MCF 10A (cell line): ENCODE measurements at regions not wholly inside any gene's neighbourhood (a gene's known extent, or its start where the extent isn't known, plus 50 kb on each side); places are given as distances from the start of the nearest gene placed in this dataset.

Source experiments
- BruUV-seq: library from RNA; stranded (reverse); fragments of 400-500 nt; replicated peaks from 2 replicates; lab custom pipeline; 2021; lab: Mats Ljungman, UMichigan
- CTCF ChIA-PET: fragments of 300-600 bp; sonication (Branson Sonifier 250); formaldehyde crosslinking; extraction: SDS; loops from one replicate; lab custom pipeline; 2021; ENCODE audit warnings: antibody characterized with exemption, inconsistent platforms; lab: Yijun Ruan, JAX
- POLR2A ChIA-PET: fragments of 300-600, 350-650 bp; sonication (Branson Sonifier 250); formaldehyde crosslinking; extraction: SDS; loops from one replicate; lab custom pipeline; 2020; ENCODE audit warnings: antibody characterized with exemption, inconsistent platforms; lab: Yijun Ruan, JAX
- DNase-seq: peaks from one replicate; pipeline ENCODE4 v3.0.0-alpha.2; 2018; ENCODE audit not compliant: unreplicated experiment
- H3K27ac Mint-ChIP-seq: one replicate; pipeline ENCODE4 v1.8.0; 2022; ENCODE audit warnings: mild to moderate bottlenecking, low read depth, mixed read lengths; ENCODE audit not compliant: unreplicated experiment
- H3K27me3 Mint-ChIP-seq: one replicate; pipeline ENCODE4 v1.8.0; 2022; ENCODE audit warnings: mixed read lengths; ENCODE audit not compliant: insufficient read depth, unreplicated experiment
- H3K36me3 Mint-ChIP-seq: one replicate; pipeline ENCODE4 v1.8.0; 2022; ENCODE audit warnings: mild to moderate bottlenecking, moderate library complexity, mixed read lengths; ENCODE audit not compliant: insufficient read depth, unreplicated experiment
- H3K4me1 Mint-ChIP-seq: one replicate; pipeline ENCODE4 v1.8.0; 2022; ENCODE audit warnings: mixed read lengths; ENCODE audit not compliant: insufficient read depth, unreplicated experiment
- H3K4me3 Mint-ChIP-seq: one replicate; pipeline ENCODE4 v1.8.0; 2022; ENCODE audit warnings: mild to moderate bottlenecking, moderate library complexity, mixed read lengths; ENCODE audit not compliant: unreplicated experiment
- H3K9me3 Mint-ChIP-seq: one replicate; pipeline ENCODE4 v1.8.0; 2022; ENCODE audit warnings: mixed read lengths; ENCODE audit not compliant: unreplicated experiment
- intact Hi-C: fragments of 100-400 bp; cut with micrococcal nuclease; formaldehyde crosslinking; loops from 2 replicates; pipeline ENCODE4 v1.14.1; 2022
- TF ChIP-seq, protein P1 (sequence below): fragments of 200-600 bp; IDR thresholded peaks from one replicate; pipeline ENCODE4 v1.8.0; 2022; ENCODE audit warnings: antibody characterized with exemption, mild to moderate bottlenecking; ENCODE audit not compliant: unreplicated experiment

- TF ChIP-seq, protein P1, sequence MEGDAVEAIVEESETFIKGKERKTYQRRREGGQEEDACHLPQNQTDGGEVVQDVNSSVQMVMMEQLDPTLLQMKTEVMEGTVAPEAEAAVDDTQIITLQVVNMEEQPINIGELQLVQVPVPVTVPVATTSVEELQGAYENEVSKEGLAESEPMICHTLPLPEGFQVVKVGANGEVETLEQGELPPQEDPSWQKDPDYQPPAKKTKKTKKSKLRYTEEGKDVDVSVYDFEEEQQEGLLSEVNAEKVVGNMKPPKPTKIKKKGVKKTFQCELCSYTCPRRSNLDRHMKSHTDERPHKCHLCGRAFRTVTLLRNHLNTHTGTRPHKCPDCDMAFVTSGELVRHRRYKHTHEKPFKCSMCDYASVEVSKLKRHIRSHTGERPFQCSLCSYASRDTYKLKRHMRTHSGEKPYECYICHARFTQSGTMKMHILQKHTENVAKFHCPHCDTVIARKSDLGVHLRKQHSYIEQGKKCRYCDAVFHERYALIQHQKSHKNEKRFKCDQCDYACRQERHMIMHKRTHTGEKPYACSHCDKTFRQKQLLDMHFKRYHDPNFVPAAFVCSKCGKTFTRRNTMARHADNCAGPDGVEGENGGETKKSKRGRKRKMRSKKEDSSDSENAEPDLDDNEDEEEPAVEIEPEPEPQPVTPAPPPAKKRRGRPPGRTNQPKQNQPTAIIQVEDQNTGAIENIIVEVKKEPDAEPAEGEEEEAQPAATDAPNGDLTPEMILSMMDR, result no peak
- ChIA-PET CTCF (no interaction called here), POLR2A (no interaction called here)
- Mint-ChIP-seq H3K4me1 (no peaks in the 10 kb centered on the region), H3K27ac (no peak overlapping the region), H3K4me3 (no peak overlapping the region), H3K9me3 (no peaks in the 10 kb centered on the region), H3K36me3 (peaks cover 6% of the 10 kb centered on the region), H3K27me3 (peaks cover 43% of the 10 kb centered on the region)
- no peak for DNase-seq
- BruUV-seq, result no TSS peak
- intact Hi-C loops, result no loop called here
These were observed 1459.3 kb upstream of the ACO1 start for GRCh38 chr9:30925126-30925525.

DNA sequence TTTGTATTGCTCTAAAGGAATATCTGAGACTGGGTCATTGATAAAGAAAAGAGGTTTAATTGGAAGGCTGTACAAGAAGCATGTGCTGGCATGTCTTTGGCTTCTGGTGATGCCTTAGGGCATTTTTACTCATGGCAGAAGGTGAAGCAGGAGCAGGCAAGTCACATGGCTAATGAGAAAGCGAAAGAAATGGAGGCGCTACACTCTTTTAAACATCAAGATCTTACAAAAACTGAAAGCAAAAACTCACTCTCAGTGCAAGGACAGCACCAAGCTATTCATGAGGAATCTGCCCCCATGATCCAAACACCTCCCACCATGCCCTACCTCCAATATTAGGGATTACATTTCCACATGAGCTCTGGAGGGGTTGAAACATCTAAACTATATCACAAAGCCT lies 1458.8 kb upstream of the ACO1 start:
- CTCF ChIA-PET, result interaction anchor here (0.6 kb wide), 1 partner anchor 1067 kb away, joined by 3 read pairs; no protein-coding TSS in a partner anchor
- peaks cover 6% of the 10 kb centered on the region for H3K36me3 Mint-ChIP-seq
- H3K9me3 Mint-ChIP-seq, result no peaks in the 10 kb centered on the region
- H3K27ac Mint-ChIP-seq, result no peak overlapping the region
- TF ChIP-seq, protein P1, result no peak
- H3K4me1 Mint-ChIP-seq, result no peaks in the 10 kb centered on the region
- peaks cover 40% of the 10 kb centered on the region for H3K27me3 Mint-ChIP-seq
- no peak for DNase-seq
- H3K4me3 Mint-ChIP-seq, result no peak overlapping the region
- BruUV-seq, result no TSS peak
- intact Hi-C loops, result no loop called here
- POLR2A ChIA-PET, result no interaction called here

DNA sequence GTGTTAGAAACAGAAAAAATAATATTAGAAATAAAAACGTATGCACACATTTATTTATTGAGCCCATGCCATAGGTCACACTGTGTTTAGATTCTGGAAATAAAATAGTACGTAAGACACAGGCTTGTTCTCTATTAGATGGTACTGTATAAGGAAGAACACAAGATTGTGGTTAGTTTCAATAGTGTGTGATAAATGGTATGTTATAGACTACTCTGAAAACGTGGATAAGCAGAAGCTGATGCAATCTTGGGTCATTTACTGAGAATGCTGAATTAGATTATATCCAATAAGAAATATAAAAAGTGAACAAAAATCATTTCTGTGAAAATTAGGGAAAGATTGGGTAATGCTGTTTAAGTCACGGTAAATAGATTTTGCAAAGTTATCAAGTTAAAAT lies 1456.4 kb upstream of the ACO1 start:
- no TSS peak for BruUV-seq
- intact Hi-C loops, result no loop called here
- Mint-ChIP-seq H3K9me3 (no peaks in the 10 kb centered on the region), H3K4me1 (peaks cover 9% of the 10 kb centered on the region), H3K4me3 (no peak overlapping the region), H3K27me3 (peaks cover 30% of the 10 kb centered on the region), H3K27ac (no peak overlapping the region), H3K36me3 (peaks cover 6% of the 10 kb centered on the region)
- CTCF ChIA-PET, result no interaction called here
- no peak for DNase-seq
- TF ChIP-seq, protein P1, result no peak
- POLR2A ChIA-PET, result no interaction called here

GRCh38 chr9:30932226-30932625 lies 1452.2 kb upstream of the ACO1 start:
- intact Hi-C loops, result no loop called here

More at GRCh38 chr9:30932226-30932625, 1452.2 kb upstream of the ACO1 start:
- Mint-ChIP-seq H3K4me3 (no peak overlapping the region), H3K27ac (no peak overlapping the region), H3K4me1 (peaks cover 9% of the 10 kb centered on the region), H3K36me3 (no peaks in the 10 kb centered on the region), H3K9me3 (no peaks in the 10 kb centered on the region), H3K27me3 (peaks cover 21% of the 10 kb centered on the region)
- ChIA-PET CTCF (no interaction called here), POLR2A (no interaction called here)
- TF ChIP-seq, protein P1, result no peak
- no TSS peak for BruUV-seq
- DNase-seq, result peak; percentile 55
